NB4 (cell line): ENCODE measurements at regions not wholly inside any gene's neighbourhood (a gene's known extent, or its start where the extent isn't known, plus 50 kb on each side); places are given as distances from the start of the nearest gene placed in this dataset.

Source experiments
- DNase-seq: peaks from one replicate; pipeline ENCODE4 v3.0.0; 2010; ENCODE audit warnings: low read depth
- H3K4me3 ChIP-seq: one replicate; pipeline ENCODE4 v1.5.1; 2011; ENCODE audit warnings: mild to moderate bottlenecking, low read depth, low read length, moderate library complexity
- CTCF ChIP-seq: IDR thresholded peaks from one replicate; pipeline ENCODE4 v1.5.1; 2012; ENCODE audit warnings: low read depth, low read length
- MAX ChIP-seq: IDR thresholded peaks from 2 replicates; pipeline ENCODE4 v1.6.1; 2011; ENCODE audit warnings: low read depth, low read length
- MYC ChIP-seq: IDR thresholded peaks from 2 replicates; pipeline ENCODE4 v1.6.1; 2011; ENCODE audit warnings: low read depth, low read length
- POLR2A ChIP-seq: IDR thresholded peaks from 2 replicates; pipeline ENCODE4 v1.6.1; 2011; ENCODE audit warnings: mild to moderate bottlenecking; ENCODE audit not compliant: insufficient read length; ENCODE audit errors: extremely low read depth

GRCh38 chr7:112594397-112594796 lies 113.6 kb downstream of the LSMEM1 start:
- no peak for TF ChIP-seq MYC
- TF ChIP-seq MAX: no peak
- TF ChIP-seq POLR2A: no peak
- no peak for TF ChIP-seq CTCF
- no peak for DNase-seq

GRCh38 chr7:112596260-112596659 lies 115.5 kb downstream of the LSMEM1 start:
- no peak for TF ChIP-seq CTCF
- TF ChIP-seq MAX: no peak
- TF ChIP-seq MYC: no peak
- no peak for TF ChIP-seq POLR2A
- no peak for DNase-seq
- H3K4me3 ChIP-seq: no peak overlapping the region

More at GRCh38 chr7:112594397-112594796, 113.6 kb downstream of the LSMEM1 start:
- H3K4me3 ChIP-seq: no peak overlapping the region

GRCh38 chr7:112596981-112597380 lies 116.2 kb downstream of the LSMEM1 start:
- no peak for TF ChIP-seq CTCF
- TF ChIP-seq MAX: no peak
- TF ChIP-seq POLR2A: no peak
- TF ChIP-seq MYC: no peak
- no peak for DNase-seq
- H3K4me3 ChIP-seq: no peak overlapping the region

- H3K4me3 ChIP-seq: no peak overlapping the region
- no peak for DNase-seq
- TF ChIP-seq MYC: no peak
- no peak for TF ChIP-seq POLR2A
- TF ChIP-seq MAX: no peak
- TF ChIP-seq CTCF: no peak
Measured at GRCh38 chr7:112603673-112604072, 122.9 kb downstream of the LSMEM1 start.

GRCh38 chr7:112610636-112611035 lies 129.8 kb downstream of the LSMEM1 start:
- DNase-seq: no peak
- H3K4me3 ChIP-seq: no peak overlapping the region
- TF ChIP-seq MAX (no peak), MYC (no peak), CTCF (no peak), POLR2A (no peak)

- TF ChIP-seq MAX (no peak), MYC (no peak), CTCF (no peak), POLR2A (no peak)
- no peak for DNase-seq
- no peak overlapping the region for H3K4me3 ChIP-seq
Measured at GRCh38 chr7:112615701-112616100, 134.9 kb downstream of the LSMEM1 start.
